Medulla oblongata (tissue), 1 donor: ENCODE measurements at regions not wholly inside any gene's neighbourhood (a gene's known extent, or its start where the extent isn't known, plus 50 kb on each side); places are given as distances from the start of the nearest gene placed in this dataset.
A peak's percentile ranks its signal among the peaks of the same experiment; 100 is the strongest.
"Not testable (repeated sequence)": the region's sequence is repeated elsewhere in the genome, so short reads cannot be mapped to it uniquely, and the experiment has no call there.

Experiments used
- DNase-seq: peaks from one replicate; pipeline ENCODE4 v3.0.0-alpha.2; 2015; ENCODE audit errors: extremely low spot score

DNA sequence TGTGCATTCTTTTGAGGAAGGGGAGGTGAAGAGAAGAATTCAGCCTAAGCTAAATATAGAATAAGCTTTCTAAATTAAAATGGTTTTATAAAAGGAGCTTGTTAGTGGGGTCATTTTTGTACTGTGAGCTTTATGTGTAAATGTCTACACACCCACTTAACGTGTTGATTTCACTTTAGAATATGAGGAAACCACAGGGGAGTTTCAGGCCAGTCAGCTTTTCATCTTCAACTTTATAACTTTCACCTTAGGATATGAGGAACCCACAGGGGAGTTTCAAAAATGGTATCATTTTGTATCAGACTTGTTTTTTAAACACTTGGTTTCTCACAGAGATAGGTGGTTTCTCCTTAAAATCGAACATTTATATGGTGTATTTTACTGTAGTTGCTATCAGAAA, 120.7 kb upstream of the NIPA1 start:
- not testable (repeated sequence) for DNase-seq

DNA sequence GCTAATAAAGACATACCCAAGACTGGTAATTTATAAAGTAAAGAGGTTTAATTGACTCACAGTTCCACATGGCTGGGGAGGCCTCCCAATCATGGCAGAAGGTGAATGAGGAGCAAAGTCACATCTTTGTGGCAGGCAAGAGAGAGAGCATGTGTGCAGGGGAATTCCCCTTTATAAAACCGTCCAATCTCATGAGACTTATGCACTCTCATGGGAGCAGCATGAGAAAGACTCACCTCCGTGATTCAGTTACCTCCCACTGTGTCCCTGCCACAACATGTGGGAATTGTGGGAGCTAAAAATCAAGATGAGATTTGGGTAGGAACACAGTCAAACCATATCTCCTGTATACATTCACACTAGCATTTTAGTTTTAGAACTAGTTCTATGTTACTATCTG, 101.7 kb upstream of the NIPA1 start:
- not testable (repeated sequence) for DNase-seq

DNA sequence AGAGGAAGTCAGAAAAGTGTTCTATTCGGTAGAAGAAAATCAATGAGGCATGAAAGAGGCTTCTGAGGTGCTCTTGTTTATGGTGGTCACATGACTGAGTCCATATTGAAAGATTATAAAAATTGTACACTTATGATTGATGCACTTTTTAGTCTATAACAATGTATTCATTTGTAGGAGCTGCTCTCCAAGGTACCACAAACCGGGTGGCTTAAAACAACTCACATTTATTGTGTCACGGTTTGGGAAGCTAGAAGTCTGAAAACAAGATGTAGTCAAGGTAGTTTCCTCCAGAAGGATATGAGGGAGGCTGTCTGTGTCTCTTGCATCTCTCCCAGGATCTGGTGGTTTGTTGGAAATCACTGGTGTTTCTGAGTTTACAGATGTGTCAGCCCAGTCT, 86.6 kb upstream of the NIPA1 start:
- not testable (repeated sequence) for DNase-seq

DNA sequence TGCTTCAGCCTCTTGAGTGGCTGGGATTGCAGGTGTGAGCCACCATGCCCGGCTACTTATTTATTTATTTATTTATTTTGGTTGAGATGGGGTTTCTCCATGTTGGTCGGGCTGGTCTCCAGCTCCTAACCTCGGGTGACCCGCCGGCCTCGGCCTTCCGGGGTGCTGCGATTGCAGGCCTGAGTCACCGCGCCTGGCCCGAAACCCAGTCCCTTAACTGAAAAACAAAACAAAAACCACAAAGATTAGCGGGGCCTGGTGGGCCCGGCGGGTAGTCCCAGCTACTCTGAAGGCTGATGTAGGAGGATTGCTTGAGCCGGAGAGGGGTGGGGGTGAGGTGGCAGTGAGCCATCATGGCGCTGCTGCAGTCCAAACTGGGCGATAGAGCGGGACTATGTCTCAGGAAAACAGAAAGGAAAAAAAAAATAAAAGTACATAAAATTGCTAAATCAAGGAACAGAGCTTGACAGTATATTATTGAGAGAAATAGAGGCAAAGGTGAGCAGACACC, 75.6 kb upstream of the NIPA1 start:
- DNase-seq = not testable (repeated sequence)

DNA sequence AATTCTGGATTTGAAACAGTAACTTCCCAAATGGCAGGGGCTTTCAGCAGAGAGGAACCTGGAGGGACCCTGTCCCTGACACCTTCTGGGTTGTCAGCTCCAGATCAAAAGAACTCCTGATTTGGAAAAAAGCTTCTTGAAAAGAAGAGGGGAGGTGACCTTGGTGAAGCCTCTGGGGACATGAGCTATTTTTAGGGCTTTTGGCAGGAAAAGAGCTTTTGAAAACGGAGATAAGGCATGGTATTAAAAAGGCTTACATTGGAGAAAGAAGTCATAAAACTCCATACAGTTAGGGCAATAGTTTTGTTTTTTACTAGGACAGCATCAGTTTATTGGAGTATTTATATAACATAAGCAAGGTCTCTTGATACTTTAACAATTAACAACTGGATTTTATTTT, 72.5 kb upstream of the NIPA1 start:
- not testable (repeated sequence) for DNase-seq

DNA sequence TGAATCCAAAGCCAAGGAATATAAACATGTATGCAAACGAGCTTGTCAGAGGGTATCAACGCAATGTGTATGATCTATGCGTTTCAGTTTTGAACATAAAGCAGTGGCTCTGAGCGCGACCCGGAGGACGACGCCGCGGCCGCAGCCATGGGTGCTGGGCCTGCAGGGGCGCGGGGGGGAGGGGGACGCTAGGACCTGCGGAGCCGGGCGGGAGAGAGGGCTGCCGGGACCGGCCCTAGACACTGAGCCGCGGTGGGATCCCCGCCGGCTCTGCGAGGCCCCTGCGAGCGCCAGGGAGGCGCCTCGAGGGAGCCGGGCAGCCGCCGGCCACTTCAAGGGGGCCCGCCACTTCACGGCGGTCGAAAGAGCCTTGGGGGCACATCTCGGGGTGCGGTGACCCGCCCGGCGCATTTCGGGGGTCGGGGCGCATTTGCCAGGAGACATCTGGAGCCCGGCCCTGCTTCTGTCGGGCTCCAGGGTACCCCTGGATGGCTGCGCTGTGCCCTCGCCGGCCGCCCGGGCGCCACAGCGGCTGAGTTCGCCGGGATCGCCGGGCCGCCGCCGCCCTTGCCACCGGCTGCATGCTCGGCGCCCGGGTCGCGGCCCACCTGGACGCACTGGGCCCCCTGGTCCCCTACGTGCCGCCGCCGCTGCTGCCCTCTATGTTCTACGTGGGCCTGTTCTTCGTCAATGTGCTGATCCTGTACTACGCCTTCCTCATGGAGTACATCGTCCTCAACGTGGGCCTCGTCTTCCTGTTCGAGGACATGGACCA, 71.9 kb upstream of the NIPA1 start:
- DNase-seq = not testable (repeated sequence)

DNA sequence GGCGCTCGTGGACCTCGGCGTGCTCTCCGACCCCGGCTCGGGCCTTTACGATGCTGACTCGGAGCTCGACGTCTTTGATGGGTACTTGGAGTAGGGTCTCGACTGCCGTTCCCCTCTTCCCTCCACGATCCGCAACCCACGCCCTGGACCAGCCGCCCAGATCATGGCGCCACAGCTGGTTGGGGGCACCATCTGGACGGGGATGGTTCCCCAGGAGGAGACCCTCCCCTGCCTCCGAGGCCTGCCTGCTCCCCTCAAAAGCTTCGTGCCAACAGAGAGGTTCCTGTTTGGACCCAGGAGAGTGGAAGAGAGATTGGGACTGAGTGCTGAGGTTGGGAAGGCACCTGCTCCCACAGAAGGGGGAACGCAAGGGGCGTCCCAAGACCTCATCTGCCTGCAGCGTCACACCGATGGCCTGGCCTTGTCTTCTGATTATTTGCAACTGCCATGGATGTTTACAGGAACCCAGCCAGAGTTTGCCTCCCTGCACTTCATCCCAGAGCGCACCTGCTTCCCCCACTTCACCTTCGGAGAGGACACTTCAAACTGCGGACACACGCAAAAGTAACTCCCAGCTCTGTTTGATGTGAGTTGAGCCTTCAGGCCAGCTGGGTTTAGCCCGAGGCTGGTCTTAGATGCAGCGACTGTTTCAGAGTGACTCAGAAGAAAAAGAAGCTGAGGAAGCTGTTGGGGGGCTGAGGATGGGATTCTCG, 71.2 kb upstream of the NIPA1 start:
- peak; percentile 3 for DNase-seq

DNA sequence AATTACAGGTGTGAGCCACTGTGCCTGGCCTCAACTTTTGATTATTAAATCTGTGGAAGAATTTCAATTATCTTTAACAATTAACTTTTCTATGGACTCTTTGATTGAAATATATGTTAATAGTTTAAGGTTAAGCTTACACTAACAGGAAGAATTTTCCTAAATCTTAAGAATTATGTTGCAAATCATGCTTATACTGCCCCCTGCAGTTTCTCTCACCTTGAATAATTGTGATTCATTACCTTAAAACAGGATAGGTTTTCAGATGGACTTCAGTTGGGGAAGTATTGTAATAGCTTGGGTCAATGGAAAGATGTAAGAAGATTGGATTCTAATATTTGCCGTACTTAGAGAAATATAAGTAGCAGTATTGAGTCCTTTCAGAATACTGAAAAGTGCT, 66.5 kb upstream of the NIPA1 start:
- not testable (repeated sequence) for DNase-seq

DNA sequence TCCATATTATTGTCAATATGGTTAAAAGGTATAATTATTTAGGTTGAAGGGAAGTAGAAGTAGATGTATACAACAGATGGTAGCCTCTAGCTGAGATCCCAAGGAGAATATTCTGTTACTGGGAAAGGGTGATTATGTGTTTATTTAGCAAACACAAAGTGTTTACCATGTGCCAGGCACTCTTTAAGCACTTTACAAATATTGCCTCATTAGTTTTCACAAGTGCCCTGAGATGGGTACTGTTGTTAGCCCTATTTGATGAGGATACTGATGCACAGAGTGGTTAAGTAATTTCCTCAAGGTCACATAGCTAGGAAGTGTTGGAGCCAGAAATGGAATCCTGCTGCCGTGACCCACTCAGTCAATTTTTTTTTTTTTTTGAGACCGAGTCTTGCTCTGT, 60.3 kb upstream of the NIPA1 start:
- not testable (repeated sequence) for DNase-seq

DNA sequence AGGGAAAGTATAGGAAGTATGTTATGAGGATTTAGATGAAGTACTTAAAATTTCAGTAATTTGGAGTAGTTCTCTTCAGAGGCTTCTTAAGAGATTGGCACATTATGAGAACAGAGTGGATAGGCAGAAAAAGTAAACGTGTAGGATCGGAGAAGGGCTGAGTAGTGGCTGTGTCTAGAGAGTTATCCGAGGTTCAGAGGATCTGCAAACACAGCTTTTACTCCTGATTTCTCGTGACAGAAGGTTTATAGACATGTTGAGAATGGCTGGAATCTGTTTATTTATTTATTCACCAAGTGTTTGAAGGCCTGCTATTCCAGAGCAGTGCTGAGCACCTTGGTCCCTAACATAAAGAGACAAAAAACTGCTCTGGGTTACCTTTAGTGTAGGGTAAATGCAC, 51.4 kb upstream of the NIPA1 start:
- DNase-seq = not testable (repeated sequence)

DNA sequence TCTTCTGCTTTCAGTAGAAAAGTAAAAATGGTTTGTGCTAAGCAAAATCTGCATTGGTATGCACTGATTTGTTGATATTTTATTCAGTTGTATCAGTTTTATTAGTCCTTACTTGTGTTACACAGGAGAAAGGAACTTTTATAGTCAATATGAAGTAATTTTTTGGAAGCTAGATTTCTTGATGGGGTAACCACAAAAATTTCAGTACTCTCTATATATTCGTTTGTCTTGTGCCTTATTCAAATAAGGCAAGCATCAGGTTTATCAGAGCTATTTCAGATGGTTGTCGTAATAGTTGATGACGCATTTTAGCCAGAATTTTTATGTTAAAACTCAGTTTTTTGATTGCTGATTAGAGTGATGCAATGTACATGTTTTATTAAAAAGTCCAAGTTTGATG, 50.7 kb upstream of the NIPA1 start:
- no peak for DNase-seq

DNA sequence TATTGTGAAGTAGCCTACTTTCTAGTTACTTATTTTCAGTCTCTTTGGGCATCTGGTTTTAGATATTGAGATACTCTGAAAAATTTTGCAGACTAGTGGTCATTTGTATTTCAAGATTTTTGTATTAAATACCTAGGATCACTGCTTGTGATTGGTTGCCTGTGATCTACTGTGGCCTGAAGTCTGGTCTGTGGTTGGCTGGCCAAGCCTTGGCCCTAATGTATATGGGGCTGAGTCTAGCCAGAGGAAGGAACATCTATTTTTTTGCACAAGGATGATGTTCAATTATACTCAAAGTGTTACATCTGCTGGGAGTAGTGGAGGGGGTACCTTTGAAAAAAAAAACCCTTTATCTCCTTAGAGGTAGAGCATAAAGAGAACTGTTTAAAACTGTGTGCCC, 50.2 kb upstream of the NIPA1 start:
- DNase-seq = not testable (repeated sequence)
